Stomach (tissue), 4 donors: ENCODE measurements at regions not wholly inside any gene's neighbourhood (a gene's known extent, or its start where the extent isn't known, plus 50 kb on each side); places are given as distances from the start of the nearest gene placed in this dataset.

Experiments used
- EP300 ChIP-seq: sonication (generic); formaldehyde crosslinking; IDR thresholded peaks from one replicate; pipeline ENCODE4 v1.6.1; 2017; ENCODE audit warnings: antibody characterized with exemption
- POLR2A ChIP-seq, 4 donors: fragments of 450-650 bp; IDR thresholded peaks; one replicate each; pipeline ENCODE4 v1.6.1; 2016; ENCODE audit warnings: antibody characterized with exemption in 4 of 4, control low read depth in 2 of 4, mild to moderate bottlenecking in 1 of 4, moderate library complexity in 1 of 4
- TF ChIP-seq, protein P1 (sequence below), 7 experiments: fragments of 450-650 bp in 4 of 7; fragments of 200-600 bp in 3 of 7; sonication (generic) in 3 of 7; IDR thresholded peaks; one replicate each; pipeline ENCODE4 v1.5.1; 2016 to 2019; ENCODE audit warnings: antibody characterized with exemption in 7 of 7, control low read depth in 2 of 7, mild to moderate bottlenecking in 1 of 7

DNA sequence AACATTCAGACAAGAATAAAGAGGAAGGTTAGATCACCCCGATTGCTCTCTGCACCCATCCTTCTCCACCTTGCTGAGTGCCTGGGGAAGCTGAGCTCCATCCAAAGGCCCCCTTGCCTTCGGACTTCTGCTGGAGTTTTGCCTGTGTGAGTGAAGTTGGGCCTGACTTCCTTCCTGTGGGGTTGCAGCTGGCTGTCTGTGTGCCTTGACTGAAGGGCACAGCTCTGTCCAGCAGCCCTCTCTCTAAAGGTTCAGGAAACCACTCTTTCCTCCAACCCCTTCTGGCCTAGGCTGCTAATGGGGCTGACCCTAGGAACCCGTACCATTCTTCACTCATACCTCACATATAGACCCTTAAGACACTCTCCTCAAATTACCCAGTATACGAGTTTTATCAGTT, 173.4 kb upstream of the HMCN1 start:
- TF ChIP-seq, protein P1, sequence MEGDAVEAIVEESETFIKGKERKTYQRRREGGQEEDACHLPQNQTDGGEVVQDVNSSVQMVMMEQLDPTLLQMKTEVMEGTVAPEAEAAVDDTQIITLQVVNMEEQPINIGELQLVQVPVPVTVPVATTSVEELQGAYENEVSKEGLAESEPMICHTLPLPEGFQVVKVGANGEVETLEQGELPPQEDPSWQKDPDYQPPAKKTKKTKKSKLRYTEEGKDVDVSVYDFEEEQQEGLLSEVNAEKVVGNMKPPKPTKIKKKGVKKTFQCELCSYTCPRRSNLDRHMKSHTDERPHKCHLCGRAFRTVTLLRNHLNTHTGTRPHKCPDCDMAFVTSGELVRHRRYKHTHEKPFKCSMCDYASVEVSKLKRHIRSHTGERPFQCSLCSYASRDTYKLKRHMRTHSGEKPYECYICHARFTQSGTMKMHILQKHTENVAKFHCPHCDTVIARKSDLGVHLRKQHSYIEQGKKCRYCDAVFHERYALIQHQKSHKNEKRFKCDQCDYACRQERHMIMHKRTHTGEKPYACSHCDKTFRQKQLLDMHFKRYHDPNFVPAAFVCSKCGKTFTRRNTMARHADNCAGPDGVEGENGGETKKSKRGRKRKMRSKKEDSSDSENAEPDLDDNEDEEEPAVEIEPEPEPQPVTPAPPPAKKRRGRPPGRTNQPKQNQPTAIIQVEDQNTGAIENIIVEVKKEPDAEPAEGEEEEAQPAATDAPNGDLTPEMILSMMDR (IDR thresholded peaks at IDR 0.05) = no peak
- no peak for TF ChIP-seq POLR2A (IDR thresholded peaks at IDR 0.05)
- no peak for TF ChIP-seq EP300
